NCI-H748 treated with DMSO at 0.1 percent for 48 hours (cell line): ENCODE measurements at regions not wholly inside any gene's neighbourhood (a gene's known extent, or its start where the extent isn't known, plus 50 kb on each side); places are given as distances from the start of the nearest gene placed in this dataset.
A peak's percentile ranks its signal among the peaks of the same experiment; 100 is the strongest.

Source experiments
- DNase-seq: peaks from one replicate; lab custom pipeline; 2025; lab: John Stamatoyannopoulos, UW

DNA sequence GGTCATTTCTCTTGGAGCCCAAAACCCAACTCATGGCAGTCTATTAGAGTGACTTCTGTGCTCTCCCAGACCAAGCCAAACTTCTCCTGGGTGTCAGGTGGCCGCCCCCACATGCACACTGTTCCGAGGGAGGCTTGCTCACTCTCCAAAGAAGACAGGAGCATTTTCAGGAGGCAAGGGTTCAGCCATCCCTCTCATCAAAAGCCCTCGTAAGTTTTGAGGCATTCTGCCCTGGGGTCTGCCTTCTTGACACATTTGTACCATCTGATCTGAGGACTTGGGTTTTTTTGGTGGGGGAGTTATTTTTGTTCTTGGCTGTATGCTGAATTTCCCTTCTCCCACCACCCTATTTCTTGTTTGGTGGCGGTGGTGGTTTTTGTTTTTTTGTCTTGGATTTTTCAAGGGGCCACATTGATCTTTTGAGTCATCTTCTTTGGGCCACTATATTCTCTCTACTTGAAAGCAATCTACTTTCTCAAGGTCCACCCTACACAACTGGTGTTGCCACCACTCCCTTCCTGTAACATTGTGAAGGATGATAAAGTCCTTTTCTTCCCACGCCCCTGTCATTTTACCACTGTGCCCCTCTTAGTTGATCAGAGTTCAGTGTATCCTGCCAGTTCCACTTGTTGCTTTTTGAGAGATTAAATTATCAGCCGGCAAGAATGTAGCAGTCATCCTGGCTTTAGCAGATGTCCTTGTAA, 255.8 kb downstream of the CYP26B1 start:
- DNase-seq: no peak

DNA sequence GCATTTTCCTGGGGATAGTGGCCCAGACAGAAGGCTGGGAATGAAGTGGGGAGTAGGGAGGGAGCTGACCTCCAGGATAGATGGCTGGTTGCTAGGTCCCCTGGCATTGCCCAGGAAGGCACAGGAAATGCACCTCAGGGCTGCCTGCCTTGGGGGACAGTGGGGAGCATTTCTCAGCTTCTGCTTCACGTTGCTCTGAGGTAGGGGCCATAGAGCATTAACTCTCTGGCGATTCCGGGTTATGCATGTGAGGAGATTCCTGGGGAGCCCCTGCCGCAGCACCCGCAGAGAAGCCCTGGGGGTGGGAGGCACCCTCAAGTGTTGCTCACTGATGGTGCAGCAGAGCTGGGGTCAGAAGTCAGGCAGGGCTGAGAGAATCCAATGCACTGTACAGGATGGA, 256.5 kb downstream of the CYP26B1 start:
- no peak for DNase-seq

DNA sequence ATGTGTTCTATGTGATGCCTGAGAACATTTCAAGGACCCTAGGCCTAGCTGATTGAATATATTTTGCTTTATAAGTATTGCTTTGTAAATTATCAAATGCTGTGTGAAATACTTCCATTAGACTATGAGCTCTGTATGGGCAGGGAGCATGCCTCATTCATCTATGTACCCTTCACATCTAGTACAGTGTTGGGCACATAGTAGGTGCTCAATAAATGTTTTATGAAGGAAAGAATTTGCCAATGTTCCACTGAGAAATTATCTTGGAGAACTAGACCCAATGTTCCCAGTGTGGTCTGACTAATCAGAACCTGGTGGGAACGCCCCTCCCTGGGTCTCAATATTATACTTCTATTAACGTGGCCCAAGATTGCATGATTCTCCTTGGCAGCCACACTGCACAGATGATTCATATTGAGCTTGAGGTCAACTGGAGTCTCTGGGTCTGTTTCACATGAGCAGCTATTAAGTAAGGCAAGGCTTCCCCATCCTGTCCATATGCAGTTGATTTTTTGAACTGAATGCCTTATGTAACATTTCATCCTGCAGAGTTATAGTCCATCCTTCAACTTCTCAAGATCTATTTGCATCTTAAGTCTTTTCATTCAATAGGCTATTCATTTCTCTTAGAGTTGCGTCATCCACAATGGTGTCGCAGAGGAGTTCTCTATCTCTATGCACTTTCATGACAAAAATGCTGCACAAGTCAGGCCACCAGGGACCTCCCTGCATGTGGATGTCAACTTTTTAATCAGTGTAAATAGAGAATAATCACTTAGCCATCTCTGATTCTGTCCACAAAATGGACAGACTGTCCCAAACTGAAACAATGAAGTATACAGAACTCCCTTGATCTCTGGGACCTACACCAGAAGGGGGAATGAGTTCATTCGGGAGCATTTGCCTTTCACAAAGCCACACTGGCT, 257.6 kb downstream of the CYP26B1 start:
- DNase-seq: no peak

DNA sequence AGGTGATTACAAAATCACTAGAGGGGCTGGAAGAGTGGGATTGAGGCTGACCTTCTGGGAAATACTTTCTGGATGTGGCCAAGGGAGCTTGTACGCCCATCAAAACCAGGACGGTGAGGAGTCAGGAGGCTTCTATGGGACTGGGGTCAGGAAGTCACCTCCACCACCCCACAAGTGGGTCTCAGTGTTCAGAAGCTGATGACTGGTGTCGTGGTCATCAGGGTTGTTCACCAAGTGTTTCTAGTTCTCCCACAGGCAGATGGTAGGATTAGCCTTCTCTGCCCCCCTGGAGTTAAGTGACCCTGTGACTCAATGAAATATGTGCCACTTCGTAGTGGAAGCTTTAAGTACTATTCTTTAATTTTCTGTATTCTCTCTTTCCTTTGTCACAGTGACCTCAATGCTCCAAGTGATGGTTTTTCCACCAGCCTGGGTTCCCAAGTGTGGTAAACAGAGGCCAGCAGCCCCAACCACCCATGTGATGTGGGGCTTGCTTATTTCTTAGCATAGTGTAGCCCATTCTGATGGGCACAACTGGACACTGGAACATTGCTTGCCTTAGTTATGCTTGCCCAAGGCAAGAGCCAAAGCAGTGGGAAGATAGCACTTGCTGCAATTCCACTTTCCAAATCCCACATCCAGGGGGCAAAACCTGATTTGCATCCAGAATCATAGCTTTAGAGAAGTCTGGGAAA, 258.8 kb downstream of the CYP26B1 start:
- no peak for DNase-seq

DNA sequence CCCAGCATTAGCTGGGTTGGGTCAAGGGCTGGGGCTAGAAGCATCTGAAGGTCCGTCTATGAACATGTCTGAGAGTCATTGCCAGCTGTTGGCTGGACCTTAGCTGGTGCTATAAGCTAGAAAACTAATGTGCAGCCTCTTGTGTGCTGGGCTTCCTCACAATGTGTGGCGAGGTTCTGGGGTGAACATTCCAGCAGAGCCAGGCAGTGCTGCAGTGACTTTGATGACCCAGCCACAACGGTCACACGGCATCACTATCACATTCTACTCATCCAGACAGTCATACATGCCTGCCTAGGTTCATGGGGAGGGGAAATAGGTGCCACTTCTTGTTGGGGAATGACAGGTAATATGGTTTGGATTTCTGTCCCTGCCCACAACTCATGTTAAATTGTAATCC, 260.5 kb downstream of the CYP26B1 start:
- no peak for DNase-seq

DNA sequence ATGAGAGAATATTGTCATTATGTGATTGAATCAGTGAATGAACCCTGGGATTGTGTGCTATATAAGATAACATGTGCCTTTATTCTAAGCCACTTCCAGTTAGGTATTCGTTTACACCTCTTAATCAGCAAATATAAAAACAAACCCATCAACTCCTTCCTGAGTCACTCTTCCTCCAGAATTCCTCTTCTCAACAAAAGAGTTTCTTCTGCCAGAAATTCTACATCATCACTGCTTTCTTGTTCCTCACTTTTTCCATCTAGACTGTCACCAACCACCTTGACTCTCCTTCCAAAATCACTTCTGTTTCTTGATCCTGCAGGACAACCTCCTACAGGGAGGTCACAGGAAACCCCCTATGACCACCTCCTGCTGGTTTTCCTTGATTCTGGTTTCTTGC, 261.4 kb downstream of the CYP26B1 start:
- no peak for DNase-seq

DNA sequence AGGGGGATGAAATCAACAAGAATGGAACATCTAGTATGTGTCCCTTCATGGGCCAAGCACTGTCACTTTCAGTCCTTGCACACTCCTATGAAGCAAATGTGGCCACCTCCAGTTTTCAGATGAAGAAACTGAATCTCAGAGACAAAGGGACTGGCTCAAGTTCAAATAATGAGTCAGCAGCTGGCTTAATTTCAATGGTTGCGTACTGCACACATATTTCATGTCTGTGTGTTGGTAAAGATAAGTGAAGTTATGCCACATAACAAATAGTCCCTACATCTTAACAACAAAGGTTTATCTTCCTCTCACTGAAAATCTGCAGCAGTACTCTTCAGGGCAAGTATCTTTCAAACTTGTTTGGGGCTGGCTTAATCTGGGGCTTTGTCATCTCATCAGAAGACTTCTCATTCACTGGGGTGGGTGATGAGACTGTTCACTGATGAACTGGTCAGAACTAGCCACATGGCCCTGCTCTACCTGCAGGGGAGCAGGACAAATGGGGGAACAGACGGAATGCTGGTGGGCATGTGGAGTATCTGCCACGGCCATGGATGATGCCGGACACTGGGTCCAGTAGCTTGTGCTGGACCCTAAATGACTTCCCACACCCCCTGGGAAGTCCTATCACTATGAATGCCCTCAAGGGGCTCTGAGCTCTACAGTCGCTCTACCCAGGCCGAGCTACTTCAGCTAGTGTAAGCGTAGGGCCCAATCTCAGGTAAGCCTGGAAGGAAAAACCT, 263.2 kb downstream of the CYP26B1 start:
- no peak for DNase-seq

DNA sequence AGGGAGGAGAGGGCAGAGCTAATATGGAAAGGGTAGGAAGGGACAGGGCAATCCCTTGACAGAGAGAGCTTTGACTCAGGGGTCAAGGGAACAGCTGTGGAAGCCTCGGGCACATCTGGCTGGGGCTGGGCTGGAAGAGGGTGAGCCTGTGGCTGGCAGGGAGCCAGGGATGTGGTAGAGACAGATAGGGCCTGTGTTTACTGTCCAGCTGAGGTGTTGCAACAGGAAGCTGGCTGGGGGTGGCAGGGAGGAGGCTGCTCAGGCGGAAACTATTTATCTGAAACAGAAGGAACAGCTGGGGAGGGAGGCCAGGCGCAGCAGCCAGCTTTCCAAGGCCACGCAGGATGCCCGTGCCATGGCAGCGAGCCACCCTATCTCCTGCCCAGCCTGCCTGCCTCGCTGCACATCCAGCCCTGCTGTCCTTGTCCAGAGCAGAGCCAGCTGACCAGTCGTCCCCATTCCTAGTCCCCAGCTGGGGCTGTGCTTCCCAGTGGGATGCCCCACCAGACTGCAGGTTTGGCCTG, 264.7 kb downstream of the CYP26B1 start:
- peak; percentile 6 for DNase-seq

DNA sequence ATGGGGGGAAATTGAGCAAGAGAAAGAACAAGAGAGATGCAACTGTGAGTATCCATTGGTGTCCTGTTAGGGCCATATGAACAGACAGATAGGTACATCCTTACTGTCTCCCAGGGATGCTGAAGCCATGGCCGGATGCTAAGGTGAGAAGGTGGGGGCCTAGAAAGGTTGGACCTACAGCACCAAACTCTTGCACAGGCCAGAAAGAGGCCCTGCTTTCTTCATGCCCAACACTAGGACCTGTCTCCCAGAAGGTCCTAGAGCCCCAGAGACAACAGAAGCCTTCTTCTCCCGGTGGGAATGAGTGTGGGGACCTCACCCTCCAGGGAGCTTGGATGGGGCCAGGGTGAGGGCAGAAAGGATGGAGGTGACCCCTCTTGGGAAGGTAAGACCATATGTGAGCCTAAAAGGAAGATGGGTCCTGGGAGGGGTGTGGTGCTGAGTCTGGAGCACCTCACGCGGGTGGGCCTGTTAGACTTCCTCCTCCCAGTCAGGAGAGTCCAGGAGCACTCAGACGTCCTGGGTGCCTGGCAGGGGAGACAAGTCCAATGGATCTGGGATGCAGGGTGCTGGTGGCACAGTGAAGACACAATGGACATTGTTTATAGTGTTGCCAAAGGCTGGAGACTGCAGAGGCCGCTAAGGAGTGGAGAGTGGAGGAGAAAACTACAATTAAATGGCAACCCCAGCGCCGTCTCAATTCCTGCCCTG, 265.3 kb downstream of the CYP26B1 start:
- no peak for DNase-seq

DNA sequence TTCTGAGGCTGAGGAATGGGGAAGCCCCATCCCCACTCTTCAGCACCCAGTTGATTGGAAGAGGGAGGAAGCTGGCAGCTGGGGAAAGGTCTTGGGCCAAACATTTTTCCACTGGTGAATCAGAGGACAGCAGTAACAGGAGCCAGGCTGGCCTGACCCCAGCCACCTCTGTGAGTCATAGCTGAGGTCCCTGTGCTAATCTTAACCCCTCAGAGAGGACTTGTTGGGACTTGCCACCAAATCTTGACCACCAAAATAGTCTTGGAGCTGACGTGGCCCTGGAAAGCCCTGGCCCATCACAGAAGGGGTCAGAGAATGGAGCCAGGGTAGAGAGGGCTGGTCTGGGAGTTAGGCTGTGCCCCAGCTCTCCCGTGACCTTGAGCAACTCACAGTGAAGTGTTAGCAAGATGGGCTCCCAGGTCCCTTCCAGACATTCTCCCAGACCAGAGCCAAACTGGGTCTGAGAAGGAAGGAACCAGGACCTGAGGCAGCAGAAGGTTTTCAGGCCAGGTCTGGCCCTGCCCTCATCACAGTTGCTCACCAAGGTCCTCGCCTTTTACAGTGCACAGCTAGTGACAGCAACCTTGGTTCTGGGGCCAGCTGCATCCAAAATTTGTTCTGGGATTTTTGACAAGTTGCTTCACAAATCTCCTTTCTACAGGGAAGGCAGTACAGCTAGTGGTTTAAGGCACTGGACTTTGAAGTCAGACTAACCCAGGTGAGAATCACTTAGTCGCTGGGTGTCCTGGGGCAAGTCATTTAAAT, 266.6 kb downstream of the CYP26B1 start:
- no peak for DNase-seq

DNA sequence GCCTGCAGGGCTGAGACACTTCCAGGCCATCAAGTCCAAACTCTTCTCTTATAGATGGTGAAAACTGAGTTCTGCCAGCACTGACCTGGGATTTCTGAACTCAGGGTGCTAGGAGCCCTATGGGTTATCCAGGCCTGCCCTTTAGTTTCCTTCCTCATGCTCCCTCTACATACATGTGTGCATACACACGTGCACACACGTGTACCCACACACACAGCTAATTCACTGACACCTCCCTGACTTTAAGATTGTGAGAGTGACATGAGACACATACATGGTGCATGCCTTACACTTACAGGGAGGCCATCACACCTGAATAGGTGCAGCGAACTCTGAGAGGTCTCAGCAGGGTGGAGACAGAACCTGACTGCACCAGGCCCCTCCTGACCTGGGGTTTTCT, 267.4 kb downstream of the CYP26B1 start:
- no peak for DNase-seq

DNA sequence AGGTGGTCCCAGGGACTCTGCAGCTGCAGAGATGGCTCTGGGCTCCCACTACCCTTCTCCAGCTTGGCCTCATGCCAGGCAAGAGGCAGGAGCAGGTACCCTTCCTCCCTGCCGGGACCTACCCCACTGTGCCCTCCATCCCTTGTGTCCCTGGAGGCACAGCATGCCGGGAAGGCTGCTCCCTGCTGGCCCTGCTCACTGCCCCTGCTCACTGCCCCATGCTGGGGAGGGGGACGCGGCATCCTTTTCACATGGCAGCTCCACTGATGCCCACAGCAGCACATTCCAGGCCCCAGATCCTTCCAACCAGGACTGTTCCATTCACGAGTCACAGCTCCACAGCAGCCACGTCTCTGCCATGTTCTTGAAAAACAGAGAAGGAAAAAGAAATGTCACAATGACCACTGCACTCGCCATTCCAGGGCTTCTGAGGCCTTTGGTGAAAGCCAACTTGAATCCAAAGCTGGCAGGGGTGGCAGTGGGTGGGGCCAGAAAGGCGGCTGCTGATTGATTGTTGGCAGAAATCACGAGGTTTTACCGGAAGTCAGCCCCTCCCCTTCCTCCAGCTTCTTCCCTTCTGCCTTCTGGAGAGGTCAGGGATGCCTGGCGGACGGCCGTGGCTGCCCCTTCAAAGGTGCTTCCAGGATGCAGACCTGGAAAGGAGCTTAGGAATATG, 268.0 kb downstream of the CYP26B1 start:
- DNase-seq: no peak

DNA sequence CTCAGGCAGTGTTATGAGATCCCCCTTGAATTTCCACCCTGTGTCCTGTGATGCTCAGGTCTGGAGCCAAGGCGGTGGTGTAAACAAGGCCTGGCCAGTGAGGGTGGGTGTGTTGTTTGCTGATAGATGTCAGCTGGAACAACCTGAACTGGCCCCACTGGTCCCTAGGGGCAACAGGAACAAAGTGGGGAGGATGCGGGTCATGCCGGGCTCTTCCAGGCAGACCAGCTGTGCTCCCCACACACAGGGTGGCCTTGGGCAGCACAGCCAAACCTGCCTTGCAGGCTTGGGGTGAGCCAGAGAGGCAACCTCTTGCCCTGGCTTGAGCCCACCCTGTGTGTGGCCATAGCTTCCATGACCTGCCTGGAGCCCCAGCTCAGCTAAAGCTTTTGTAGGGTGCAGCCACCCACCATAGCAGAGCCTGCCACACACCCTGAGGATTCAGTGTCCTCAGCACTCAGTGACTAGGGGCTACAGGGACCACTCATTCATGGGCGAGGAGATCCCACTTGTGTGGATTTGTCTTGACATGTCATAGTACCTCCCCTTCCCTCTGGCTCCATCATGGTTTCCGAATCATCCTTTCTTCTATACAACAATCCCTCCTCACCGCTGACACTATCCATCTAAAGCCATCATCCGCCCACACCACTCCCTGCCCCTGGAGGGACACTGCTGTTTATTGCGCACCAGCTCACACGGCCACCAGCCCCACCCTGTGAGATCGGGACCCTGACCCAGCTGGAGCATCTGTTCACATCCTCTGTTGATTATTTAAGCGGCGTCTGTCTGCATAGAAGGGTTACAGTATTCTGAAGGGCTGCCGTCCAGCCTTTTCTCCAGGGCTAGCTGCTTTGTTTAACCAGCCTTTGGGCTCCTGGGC, 268.8 kb downstream of the CYP26B1 start:
- DNase-seq: no peak

DNA sequence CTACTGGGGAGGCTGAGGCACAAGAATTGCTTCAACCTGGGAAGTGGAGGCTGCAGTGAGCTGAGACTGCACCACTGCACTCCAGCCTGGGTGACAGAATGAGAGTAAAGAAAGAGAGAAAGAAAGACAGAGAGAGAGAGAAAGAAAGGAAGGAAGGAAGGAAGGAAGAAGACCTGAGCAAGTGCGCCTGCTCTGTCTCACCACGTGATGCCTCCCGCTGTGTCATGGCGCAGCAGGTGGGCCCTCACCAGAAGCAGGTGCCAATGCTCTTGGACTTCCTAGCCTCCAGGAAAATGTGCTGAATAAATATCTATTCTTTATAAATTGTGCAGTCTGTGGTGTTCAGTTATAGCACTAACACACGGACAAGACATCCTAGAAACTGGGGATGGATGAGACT, 270.0 kb downstream of the CYP26B1 start:
- no peak for DNase-seq

DNA sequence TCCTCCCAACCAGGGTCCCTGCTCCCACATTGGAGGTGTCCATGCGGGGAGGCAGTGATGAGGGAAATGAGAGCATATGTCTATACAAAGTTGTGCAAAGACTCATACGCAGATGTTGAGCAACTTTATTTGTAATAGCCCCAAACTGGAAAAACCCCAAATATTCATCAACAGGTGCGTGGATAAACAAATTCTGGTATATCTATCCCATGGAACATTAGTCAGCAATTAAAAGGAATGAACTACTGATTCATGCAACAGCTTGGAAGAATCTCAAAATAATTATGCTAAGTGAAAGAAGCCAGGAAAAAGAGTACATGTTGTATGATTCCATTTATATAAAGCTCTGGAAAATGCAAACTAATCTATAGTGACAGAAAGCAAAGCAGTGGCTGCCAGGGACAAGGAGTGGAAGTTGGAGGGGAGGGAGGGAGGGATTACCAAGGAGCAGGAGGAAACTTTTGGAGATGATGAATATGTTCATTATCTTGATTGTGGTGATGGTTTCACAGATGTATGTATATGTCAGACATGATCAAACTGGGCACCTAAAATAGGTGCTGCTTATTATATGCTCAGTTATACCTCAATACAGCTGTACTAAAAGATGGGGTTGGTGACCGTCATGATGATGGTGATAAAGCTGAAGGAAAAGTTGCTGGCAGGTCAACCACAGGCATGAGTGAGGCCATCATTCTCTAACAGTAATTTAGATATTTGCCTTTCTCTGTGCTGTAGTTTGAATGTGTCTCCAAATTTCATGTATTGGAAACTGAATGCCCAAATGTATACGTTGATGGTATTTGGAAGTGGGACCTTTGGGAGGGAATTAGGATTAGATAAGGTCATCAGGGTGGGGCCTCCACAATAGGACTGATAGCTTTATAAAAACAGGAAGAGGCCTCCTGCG, 270.9 kb downstream of the CYP26B1 start:
- no peak for DNase-seq

DNA sequence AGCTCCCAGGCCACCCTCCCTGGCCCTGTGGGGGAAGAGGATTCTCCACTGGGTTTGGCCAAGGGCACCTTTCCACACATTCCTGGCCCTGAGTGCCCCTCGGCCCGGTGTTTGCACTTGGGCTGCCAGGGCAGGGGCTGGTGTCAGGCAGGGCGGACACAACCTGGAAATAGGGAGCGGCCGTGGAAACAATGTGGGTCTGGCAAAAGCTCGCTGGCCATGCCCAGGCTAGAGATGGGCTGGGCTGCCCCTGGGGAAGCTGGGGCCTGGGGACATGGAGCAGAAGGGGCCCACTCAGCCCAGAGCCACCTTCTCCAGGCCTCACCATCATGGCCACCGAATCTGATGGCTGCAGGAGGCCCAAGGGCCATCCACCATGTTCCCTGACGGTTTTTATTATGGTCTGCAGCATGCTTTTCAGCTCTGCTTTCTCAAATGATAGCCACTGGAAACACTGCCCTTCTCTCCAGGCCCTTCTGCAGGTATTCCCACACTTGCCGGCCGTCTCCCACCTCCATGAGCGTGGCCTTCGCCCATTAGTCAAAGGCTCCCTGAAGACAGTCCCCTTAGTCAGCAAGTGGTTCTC, 275.1 kb downstream of the CYP26B1 start:
- no peak for DNase-seq

DNA sequence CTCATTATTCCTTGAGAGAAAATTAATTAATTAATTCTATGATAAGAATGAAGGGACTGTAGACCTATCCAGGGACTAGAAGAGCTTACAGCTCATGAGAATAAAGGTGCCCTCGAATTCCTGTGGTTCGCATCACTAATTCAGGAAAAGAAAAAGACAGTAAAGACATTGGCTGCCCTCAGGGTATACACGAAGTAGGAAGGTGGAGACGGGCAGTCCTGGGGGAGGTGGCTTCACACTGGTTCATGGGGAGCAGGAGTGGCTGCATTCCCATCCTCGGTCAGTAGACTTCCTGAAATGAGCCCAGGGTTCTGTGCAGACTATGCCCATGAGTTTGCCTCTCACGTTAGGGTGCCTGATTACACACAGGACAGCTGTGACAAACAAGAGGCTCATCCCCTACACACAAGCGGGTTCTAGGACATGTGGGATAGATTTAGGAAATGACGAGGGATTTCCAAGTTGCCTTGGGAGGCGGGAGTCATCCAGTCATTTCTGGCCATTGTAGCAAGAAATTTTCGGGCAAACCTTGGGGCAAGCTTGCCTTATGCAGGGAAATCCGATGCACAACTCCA, 282.2 kb downstream of the CYP26B1 start:
- no peak for DNase-seq
